Fibroblast of lung (primary cell): ENCODE measurements at regions not wholly inside any gene's neighbourhood (a gene's known extent, or its start where the extent isn't known, plus 50 kb on each side); places are given as distances from the start of the nearest gene placed in this dataset.

Source experiments
- CTCF ChIP-seq, 2 donors: IDR thresholded peaks in 1 of 2; conservative IDR thresholded peaks in 1 of 2; 1 replicate in 1 of 2; 2 replicates in 1 of 2; pipeline ENCODE4 v1.5.1; 2011 to 2012; ENCODE audit warnings: low read length in 2 of 2, control low read depth in 1 of 2, inconsistent platforms in 1 of 2, low read depth in 1 of 2, mild to moderate bottlenecking in 1 of 2
- EZH2 ChIP-seq: IDR thresholded peaks from 2 replicates; pipeline ENCODE4 v1.5.1; 2012; ENCODE audit warnings: low read length, control low read depth, mild to moderate bottlenecking; ENCODE audit errors: missing control alignments

- TF ChIP-seq EZH2, result no peak
- no peak for TF ChIP-seq CTCF (conservative IDR thresholded peaks at IDR 0.05 in 1 of 2, IDR thresholded peaks at IDR 0.05 in 1 of 2; ENCODE audit: low read depth in 1 of 2, low read length in 2 of 2)
Measured at GRCh38 chr10:30529373-30529998, 95.5 kb downstream of the MAP3K8 start.
